Activated gamma-delta T cell (primary cell): ENCODE measurements at regions not wholly inside any gene's neighbourhood (a gene's known extent, or its start where the extent isn't known, plus 50 kb on each side); places are given as distances from the start of the nearest gene placed in this dataset.
"Not testable (repeated sequence)": the region's sequence is repeated elsewhere in the genome, so short reads cannot be mapped to it uniquely, and the experiment has no call there.

ENCODE experiments used
- DNase-seq: peaks from one replicate; lab custom pipeline; 2025; lab: John Stamatoyannopoulos, UW

DNA sequence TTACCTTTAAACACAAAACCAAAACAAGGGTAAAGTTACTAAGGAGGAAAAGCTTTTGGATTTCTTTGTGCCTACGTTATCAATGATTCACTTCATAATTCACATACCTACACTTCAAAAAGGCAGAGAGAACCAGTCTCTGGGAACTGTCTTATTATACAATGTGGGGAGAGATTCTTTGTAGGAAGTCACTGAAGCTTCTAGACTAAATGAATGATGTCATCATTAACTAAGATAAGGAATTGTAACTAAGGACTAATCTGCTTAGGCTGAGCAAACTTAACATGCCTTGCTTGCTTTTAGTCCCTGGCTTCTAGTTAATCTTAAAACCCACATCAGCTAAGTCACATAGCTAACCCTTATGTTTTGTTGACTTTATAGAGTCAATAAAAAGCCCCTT lies 771.2 kb downstream of the NXPH1 start:
- DNase-seq: no peak

DNA sequence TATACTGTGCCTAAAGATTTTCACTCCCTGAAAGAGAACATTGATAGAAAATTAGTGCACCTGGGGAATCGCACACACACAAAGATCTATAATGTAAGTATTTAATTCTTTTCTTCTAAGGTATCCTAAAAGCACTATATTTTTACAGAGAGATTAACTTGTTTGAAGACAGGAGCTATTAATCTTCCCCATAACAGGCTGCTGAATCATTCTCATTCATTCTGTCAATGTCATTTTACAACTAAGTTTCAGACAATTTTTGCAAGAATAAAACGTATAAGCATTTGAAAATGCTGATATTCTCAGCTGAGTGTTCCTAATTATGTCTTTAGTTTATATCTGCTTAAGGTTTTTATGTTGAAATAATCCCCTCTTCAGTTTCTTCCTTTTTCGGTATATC lies 776.7 kb downstream of the NXPH1 start:
- no peak for DNase-seq

DNA sequence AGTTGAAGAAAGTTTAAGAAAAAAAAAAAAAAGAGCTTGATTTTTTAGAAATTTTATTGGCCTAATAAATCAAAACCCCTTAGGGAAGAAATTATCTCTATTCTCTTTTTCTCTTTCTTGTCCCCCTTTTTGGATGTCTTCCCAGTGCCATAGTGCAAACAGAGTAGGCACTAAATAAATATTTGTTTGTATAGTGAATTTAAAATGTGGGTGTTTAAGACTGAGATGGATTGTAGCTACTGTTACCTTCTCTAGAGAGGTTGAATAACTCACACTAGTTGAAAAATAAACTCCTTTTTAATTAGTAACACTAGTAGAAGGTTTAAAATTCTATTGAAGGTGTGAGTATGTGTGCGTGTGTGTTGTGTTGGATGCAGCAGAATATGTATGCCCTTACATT lies 783.8 kb downstream of the NXPH1 start:
- DNase-seq: no peak

DNA sequence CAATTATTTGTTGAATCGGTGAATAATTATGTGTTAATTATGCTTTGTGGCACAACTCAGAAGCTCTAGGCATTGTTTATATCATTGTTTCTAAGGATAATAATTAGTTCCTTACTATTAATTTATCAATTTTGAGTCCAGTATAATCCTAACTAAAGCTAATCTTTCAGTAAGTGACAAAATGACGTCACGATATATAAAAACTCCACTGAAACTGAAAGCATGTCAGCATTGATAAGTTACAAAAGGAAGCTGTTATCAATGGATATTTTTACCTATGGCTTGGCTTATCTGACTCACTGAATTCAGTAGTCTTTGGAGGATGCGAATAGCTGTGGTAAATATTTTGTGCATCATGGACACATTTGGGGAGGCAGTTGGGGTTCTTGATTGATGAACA lies 793.1 kb downstream of the NXPH1 start:
- DNase-seq: no peak

DNA sequence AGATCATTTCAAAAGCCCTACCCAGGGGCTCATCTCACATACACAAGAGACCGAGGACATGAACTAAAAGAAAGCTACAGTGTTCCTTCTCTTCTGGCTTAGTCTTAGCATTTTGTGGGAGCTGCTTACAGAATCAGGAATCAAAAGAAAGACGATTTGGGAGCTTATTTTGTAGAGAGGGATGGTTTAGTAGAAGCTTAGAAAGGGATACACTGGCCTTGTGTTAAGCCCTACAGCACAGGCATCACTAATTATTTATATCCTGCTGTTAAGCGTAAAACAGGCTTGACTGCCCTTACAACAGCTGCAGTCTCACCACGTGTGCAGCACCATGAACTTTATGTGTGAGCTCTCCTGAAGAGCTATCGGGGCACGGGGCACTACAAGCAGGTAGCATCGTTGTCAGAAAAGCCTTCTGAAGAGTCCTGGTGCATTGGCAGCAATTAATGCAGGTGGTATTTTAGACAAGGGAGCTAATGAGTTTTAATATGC lies 798.3 kb downstream of the NXPH1 start:
- DNase-seq: no peak

DNA sequence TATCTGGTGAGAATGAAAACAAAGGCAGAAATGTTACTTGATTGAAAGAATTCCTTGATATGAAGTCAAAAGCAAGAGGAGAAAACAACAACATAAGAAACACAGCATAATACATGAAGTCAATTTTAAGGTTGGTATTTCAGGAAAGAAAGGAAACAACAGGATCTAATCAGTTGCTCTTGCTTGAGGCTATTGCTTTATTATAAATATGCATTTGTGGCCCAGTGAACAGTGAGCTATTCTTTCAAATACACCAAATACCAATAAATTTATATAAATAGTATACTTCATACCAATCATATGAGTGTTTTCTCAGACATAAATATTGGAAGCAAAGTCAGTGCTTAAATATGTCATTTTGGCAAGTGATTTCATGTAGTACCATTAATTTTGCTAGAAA lies 806.6 kb downstream of the NXPH1 start:
- no peak for DNase-seq

DNA sequence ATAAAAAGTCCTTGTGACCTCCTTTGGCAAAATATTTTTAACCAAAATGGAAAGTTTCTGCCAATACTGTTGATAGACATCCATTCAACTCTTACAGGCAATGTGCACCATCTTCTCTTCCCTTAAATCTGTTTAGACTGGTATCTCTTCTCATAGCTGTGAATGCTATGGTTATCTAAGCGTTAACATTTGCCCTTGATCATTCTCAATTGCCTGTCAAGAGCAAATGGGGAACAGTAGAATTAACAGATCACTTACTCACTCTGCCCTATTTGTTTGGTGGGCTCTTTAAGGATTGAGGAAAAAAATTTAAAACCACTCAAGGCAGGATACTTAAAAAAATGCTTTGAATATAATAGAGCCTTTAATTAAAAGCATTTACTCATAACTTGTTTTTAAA lies 808.4 kb downstream of the NXPH1 start:
- no peak for DNase-seq

DNA sequence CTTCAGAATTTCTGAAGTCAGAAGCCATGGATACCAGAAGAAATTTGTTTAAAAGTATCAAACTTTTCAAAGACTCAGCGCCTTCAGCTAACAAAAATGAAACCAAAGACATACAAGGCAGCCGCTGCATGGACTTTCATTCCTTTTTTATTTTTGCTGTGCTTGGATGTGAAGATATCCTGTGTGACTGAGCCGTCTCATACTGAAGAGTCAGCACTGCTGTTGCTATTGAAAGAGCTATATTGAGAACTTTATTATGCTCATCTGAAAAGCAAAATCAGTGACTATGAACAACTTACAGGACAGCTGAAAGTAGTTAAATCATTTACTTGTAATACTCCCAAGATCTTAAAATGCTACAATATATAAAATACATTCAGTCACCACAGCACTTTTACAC lies 809.2 kb downstream of the NXPH1 start:
- no peak for DNase-seq

DNA sequence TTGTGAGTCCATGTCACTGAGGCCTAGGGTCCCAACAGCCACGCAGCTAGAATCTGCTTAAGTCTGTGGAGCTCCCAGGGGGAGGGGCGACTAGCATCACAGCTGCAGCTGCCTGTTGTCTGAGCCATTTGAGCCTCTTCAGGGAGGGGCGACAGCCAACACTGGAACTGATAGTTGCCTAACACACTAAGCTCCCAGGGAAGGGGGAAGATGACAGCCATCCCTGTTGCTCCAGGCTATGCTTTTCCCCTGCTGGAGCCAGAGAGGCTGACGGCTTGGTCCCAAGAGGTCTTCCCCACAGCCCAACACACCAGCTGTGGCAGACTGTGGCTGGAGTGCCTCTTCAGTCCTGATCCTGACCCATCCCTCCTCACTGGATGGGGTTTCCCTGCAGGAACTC lies 817.5 kb downstream of the NXPH1 start:
- no peak for DNase-seq

DNA sequence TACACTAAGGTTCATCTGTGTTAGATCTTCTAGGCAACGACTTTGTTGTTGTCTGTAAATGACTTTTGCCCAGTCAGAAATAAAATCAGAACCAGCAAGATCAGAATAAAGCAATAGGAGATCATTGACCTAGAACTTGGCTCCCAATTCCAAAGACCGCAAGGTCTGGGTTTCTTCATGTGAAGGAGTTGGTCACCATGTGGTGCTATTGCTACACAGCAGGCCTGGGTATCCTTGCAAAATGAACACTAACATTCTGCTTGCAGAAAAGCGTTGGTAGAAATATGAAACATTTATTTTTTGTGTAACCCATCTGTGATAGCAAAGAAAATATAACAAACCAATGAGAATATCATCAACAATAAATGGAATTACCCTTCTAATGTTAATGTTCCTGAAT lies 831.0 kb downstream of the NXPH1 start:
- DNase-seq: no peak

DNA sequence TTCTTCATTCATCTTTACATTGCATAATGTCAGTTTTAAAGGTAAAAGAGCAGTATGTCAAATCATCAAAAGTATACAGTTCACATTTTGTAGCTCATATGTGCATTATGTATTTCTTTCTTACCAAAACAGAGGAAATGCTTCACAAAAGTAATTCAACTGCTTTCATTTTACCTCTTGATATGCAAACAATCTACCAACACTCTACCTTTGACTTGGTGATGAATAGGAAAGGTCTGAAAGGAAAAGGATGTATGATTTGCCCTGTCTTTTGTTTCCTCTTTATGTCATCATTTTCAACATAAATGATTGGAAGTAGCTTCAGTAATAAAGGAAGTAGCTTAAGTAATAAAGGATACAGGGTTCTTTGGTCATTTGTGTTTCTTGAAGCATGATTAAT lies 846.7 kb downstream of the NXPH1 start:
- DNase-seq: no peak

DNA sequence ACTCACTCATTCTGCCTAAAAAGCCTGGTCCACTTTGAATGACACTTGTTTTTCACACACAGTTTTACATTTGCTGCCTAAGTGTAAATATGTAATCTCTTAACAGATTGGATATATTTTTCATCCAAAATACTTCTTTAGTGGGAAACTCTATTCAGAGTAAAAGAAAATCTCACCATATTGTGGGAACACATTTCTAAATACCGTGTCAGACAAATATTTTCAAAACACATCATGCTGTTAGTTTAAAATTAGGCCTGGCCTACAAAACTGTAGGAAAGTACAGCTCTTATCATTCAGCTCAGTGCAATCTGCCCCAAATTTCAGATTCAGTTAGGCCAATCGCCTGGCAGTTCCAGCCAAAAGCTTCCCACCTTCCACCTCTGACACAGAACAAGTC lies 849.8 kb downstream of the NXPH1 start:
- no peak for DNase-seq

DNA sequence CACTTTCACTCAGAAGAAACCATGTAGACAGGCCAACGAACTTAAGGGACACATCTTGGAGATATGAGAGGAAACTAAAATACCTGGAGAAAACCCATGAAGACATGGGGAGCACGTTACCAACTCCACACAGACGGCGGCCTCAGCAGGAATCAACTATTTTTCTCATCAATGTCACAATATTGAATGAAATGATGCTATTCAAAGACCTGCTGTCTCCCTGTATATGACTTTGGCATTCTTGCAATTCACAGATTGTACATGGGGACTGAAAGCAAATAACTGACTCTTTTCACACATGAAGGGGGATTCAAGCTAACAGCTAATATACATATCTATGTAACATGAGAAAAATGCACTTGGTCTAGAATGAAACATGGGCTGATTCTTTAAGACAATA lies 869.0 kb downstream of the NXPH1 start:
- no peak for DNase-seq

DNA sequence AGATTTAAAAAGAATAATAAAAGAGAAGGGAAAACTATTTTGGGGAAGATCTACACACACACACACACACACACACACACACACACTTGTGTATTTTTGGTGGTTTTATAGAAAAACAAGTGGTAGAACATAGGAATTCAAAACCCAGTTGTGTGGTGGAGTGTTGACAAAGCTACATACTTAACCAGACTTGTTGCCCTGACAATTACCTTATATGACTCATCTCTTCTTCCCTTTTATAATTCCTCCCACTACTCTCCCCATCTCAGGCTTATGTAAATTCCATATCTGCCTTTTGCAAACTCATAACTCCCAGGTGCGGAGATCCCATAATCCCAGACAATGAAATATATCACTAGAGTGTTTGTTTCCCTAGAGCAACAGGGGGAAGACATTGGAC lies 873.7 kb downstream of the NXPH1 start:
- no peak for DNase-seq

DNA sequence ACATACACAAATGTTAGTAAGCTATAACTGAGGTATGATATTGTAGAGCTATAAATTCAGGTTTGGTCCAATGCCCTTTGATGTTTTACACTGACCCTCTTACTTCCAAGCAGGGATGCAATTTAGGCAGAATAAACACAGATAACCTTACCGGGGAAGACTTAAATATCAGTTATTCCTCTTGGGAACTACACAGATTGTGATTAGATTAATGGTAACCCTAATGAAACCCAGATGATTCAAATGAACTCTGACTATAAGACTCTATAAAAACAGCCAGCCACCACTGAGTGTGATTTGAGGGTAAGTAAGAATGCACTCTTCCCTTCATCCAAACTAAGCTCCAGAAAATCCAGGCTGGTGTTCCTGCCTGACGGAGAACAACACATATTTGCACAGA lies 891.1 kb downstream of the NXPH1 start:
- DNase-seq: no peak

DNA sequence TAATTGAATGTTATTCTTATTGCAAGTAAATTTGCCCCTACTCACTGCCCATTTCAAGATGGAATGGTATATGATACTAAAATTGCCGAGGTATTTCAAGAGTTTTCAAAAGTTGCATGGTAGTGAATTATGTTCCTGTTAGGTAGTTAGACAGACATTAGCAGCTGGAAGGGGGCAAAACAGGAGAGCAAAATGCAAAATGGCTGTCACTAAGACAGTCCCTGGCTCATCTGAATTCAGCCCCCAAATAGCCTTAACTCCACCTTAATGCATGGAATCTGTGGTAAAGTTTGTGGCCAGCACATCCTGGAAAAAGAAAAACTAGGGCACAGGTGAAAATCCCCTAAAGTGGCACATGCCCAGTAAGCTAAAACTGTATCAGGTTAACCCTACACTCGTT lies 894.9 kb downstream of the NXPH1 start:
- DNase-seq: no peak

DNA sequence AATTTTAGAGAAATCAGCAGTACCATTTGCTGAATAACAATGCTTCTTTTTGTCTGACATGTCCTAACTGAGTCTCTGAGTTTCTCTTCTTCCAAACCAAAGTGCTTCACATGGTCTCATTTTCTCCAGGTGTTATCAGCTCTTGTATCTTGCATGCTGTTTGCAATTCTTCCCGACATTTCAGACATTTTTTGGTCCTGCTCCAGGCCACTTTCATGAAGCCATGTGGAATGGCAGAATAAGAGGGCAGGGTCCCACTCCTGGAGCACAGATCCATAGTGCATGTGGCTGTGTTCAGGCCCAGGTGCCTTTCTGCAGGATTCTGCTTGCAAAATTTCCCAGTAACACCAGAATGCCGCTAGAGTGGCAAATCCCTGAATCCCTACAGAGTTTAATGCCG lies 916.2 kb downstream of the NXPH1 start:
- no peak for DNase-seq

DNA sequence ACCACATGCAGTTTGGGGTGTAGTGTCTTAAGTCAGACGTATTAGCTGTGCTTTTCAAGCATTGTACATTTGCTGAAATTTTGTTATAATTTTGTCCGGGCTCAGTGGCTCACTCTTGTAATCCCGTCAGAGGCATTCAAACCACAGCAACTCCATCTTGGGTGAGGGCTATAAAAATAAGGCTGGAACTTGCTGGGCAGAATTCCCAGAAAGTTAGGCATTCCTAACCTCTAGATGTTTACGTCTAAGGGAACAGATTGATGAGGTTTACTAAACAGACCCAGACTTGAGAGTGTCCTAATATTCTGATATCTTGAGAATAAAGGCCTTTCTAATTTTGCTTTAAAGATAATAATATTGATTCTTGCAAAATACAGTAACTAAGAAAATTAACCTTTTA lies 957.8 kb downstream of the NXPH1 start:
- no peak for DNase-seq

DNA sequence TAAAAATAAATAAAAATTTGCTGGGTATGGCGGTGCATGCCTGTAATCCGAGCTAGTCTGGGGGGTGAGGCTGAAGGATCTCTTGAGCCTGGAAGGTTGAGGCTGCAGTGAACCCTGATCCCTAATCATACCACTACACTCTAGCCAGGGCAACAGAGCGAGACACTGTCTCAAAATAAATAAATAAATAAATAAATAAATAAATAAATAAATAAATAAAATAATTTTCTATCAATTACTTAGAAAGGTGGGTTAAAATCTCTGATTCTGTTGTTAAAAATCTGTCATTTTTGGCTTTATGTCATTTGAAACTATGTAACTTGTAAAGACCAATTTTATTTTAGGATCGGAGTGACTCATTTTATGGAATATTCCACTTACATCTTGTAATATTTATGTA lies 958.6 kb downstream of the NXPH1 start:
- no peak for DNase-seq

DNA sequence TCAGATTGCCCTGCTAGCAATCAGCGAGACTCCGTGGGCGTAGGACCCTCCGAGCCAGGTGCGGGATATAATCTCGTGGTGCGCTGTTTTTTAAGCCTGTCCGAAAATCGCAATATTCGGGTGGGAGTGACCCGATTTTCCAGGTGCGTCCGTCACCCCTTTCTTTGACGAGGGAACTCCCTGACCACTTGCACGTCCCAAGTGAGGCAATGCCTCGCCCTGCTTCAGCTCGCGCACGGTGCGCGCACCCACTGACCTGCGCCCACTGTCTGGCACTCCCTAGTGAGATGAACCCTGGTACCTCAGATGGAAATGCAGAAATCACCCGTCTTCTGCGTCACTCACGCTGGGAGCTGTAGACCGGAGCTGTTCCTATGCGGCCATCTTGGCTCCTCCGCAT lies 971.0 kb downstream of the NXPH1 start:
- DNase-seq: not testable (repeated sequence)

DNA sequence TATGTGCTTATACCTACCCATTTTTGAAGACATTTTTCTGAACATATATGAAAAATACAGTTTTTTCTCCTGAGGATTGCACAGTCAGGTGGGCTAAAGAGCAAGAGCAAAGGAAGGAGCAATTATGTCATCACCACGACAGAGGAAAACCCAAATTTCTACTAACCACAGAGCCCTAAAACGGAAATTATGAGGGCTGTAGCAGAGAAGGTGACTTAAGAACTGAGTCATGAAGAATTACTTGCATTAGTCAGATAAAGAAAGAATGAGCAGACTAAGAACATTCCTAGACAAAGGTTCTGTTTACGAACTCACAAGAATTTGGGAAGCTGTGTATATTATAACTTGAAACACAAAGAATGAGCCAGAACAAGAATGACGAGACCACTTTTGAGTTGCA lies 974.4 kb downstream of the NXPH1 start:
- DNase-seq: no peak

DNA sequence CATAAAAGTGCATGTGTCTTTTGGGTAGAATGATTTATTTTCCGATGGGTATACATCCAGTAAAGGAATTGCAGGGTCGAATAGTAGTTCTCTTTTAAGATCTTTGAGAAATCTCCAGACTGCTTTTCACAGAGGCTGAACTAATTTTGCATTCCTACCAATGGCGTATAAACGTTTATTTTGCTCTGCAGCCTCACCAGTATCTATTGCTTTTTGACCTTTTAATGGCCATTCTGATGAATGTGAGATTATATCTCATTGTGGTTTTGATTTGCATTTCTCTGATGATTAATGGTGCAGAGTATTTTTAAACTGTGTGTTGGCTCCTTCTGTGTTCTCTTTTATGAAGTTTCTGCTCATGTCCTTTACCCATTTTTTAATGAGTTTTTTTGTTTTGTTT lies 1020.1 kb downstream of the NXPH1 start:
- no peak for DNase-seq

DNA sequence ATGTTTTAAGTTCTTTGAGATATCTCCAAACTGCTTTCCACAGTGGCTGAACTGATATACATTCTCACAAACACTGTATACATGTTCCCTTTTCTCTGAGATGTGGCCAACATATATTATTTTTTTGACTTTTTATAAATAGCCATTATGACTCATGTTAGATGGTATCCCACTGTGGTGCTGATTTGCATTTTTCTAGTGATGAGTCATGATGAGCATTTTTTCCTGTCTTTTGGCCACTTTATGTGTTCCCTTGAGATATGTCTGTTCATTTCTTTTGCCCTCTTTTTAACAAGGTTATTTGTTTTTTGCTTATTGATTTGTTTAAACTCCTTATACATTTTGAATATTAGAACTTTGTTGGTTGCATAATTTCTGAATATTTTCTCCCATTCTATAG lies 1055.1 kb downstream of the NXPH1 start:
- no peak for DNase-seq

DNA sequence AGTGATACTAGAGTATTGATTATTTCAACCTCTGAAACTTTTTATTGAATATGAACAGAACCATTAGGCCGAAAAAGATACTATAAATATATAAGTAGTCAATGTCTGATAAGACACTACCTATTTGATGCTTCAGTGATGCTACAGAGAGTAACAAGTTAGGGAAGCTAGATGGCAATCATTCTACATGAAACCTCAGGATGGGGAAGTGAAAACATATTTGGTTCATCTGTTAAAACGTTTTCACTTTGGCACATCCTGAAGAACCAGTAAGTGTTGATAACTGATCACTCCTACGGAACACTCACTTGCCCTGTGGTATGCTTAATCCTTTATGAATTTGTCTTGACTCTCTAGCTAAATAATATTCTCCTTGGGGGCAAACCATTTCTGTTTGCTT lies 1064.9 kb downstream of the NXPH1 start:
- no peak for DNase-seq

DNA sequence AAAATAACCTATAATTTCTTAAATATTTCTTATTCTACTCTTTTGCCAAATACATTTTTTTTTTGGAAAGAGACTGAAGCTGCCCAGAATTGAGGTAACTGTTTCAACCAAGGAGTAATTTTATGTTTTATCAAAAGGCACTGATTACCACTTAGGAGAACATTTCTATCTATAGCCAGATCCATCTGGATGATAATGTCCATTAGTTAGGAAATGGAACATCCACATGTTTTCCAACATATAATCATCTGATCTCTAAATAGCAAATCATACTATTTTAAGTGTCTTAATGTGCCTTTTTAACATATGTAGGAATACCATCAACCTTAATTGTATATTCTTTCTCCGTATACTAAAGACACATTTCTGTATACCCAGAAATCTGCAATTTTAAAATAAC lies 1068.9 kb downstream of the NXPH1 start:
- DNase-seq: no peak
